DOHH2 (cell line): ENCODE measurements at regions not wholly inside any gene's neighbourhood (a gene's known extent, or its start where the extent isn't known, plus 50 kb on each side); places are given as distances from the start of the nearest gene placed in this dataset.

Experiments
- EZH2phosphoT487 ChIP-seq: fragments of 200-600 bp; sonication (generic); IDR thresholded peaks from 2 replicates; pipeline ENCODE4 v1.6.1; 2017; ENCODE audit warnings: borderline replicate concordance, mild to moderate bottlenecking, antibody characterized with exemption, low read length, moderate library complexity, mixed read lengths
- TF ChIP-seq, protein P1 (sequence below): fragments of 200-600 bp; sonication (generic); IDR thresholded peaks from one replicate; pipeline ENCODE4 v1.5.1; 2014; ENCODE audit warnings: antibody characterized with exemption, mild to moderate bottlenecking, low read depth, low read length; ENCODE audit not compliant: poor library complexity, severe bottlenecking

DNA sequence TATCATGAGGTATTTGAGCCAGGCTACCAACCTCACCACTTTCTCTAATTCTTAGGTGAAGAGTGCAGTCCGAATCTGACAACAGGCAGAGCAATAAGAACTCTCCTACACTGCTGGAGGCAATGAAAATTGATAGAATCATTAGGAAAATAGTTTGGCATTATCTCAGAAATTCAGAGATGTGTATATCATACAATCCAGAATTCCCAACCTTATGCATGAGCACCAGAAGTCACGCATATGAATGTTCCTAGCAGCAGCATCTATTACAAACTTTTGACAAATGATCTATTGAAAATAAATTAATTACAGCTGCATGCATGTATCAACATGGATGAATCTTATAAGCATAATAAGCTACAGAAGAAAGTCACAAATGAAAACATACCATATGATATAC is 176.9 kb upstream of the CAMK1G start:
- TF ChIP-seq, protein P1, sequence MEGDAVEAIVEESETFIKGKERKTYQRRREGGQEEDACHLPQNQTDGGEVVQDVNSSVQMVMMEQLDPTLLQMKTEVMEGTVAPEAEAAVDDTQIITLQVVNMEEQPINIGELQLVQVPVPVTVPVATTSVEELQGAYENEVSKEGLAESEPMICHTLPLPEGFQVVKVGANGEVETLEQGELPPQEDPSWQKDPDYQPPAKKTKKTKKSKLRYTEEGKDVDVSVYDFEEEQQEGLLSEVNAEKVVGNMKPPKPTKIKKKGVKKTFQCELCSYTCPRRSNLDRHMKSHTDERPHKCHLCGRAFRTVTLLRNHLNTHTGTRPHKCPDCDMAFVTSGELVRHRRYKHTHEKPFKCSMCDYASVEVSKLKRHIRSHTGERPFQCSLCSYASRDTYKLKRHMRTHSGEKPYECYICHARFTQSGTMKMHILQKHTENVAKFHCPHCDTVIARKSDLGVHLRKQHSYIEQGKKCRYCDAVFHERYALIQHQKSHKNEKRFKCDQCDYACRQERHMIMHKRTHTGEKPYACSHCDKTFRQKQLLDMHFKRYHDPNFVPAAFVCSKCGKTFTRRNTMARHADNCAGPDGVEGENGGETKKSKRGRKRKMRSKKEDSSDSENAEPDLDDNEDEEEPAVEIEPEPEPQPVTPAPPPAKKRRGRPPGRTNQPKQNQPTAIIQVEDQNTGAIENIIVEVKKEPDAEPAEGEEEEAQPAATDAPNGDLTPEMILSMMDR = no peak
- no peak for TF ChIP-seq EZH2phosphoT487
